HG03280 (cell line): ENCODE measurements at regions not wholly inside any gene's neighbourhood (a gene's known extent, or its start where the extent isn't known, plus 50 kb on each side); places are given as distances from the start of the nearest gene placed in this dataset.
A peak's percentile ranks its signal among the peaks of the same experiment; 100 is the strongest.

Source experiments
- ATAC-seq: cut with Tn5 transposase; IDR thresholded peaks from one replicate; pipeline ENCODE4 v1.9.1; 2021; ENCODE audit warnings: mild to moderate bottlenecking, moderate library complexity; ENCODE audit not compliant: unreplicated experiment

GRCh38 chr6:126526996-126527606 is 187.2 kb downstream of the CENPW start:
- ATAC-seq = no peak

GRCh38 chr6:126529637-126530362 is 189.9 kb downstream of the CENPW start:
- ATAC-seq = no peak

GRCh38 chr6:126530775-126531174 is 190.9 kb downstream of the CENPW start:
- ATAC-seq = no peak

DNA sequence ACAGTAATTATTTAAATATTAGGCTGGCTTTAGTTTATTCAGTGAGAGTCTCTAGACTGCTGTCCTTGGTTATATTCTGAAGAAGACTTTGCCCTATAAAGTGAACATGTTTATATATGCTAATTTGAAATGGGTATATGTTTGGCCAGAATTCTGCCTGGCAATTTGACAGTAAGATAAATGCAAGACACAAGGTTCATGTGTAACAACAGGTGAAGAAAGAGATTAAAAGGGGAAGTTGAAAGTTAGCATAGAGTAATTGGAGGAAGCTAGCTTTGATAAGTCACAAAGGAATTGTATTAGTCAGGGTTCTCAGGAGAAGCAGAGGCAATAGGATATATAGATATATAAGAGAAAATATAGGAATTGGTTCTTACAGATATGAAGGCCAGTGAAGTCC is 191.4 kb downstream of the CENPW start:
- no peak for ATAC-seq

GRCh38 chr6:126531840-126532239 is 191.9 kb downstream of the CENPW start:
- peak; percentile 42 for ATAC-seq

- no peak for ATAC-seq
Observed at GRCh38 chr6:126534401-126534800, 194.5 kb downstream of the CENPW start.

DNA sequence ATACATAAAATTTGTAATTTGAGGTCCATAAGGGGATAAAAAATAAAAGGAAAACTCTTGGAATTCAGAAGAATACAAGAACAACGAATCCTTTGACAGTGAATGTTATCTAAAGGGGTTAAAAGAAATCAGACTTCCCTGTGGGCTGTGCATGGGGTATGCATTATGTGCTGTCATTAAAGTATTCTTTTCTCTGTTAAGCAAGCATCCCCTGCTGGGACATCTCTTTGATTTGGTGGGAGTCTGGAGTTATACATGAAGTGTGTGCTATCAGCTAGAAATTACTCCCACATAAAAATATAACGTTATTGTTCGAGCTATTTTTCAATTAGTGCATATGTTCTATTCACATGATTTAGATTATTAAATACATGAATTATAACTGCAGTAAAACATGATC is 195.2 kb downstream of the CENPW start:
- ATAC-seq = no peak

- no peak for ATAC-seq
Observed at GRCh38 chr6:126535595-126535994, 195.7 kb downstream of the CENPW start.

- peak; percentile 50 for ATAC-seq
Observed at GRCh38 chr6:126537061-126537816, 197.3 kb downstream of the CENPW start.

- ATAC-seq = no peak
Observed at GRCh38 chr6:126539022-126539421, 199.1 kb downstream of the CENPW start.

- ATAC-seq = no peak
Observed at GRCh38 chr6:126540161-126540560, 200.2 kb downstream of the CENPW start.

DNA sequence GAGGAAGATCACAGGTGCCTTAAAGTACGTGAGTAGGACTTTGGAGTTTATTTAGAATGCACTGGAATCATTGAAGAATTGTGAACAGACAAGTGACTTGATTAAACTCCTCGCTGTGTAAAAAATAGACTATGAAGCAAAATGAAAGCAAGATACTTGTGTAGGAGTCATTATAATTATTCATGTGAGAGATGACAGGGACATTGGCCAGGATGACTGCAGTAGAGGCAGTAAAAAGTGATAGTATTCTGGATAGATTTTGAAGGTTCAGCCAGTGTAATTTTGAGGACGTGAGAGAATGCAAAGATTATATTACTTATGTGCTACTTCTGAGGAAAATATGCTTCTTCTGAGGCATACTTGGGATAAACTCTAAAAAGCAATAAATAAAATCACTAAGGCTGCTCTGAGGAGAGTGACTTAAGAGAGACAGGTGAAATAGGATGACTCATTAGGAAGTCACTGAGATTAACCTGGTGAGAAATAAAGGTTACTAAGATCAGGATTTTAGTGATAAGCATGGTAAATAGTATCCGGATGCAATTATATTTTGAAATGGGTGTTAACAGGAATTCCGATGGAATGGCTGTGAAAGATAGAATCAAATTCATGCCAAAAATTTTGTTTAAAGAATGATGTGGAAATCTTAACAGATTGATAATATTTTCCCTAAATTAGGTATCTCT is 202.0 kb downstream of the CENPW start:
- no peak for ATAC-seq

GRCh38 chr6:126546541-126547120 is 206.7 kb downstream of the CENPW start:
- no peak for ATAC-seq

DNA sequence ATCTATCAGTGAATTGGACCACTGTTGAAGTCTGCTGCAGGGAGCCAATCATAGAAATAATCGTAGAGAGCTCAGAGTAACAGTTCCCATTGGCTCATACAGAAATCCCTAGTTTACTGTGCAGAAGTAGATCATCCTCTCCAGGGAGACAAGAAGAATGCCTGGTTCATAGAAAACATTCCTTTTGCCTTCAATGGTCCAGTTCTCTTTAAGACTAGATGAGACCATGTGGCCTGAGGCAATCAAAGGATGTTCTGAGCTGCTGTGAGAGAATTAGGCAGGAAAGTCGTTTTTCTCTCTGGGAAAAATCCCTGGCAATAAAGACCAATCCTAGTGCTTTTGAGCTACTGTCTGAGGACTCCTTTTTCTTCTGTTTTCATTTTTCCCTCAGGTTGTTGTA is 208.4 kb downstream of the CENPW start:
- ATAC-seq = no peak

GRCh38 chr6:126550323-126550722 is 210.4 kb downstream of the CENPW start:
- no peak for ATAC-seq

GRCh38 chr6:126551832-126552231 is 211.9 kb downstream of the CENPW start:
- no peak for ATAC-seq

- no peak for ATAC-seq
Observed at GRCh38 chr6:126553854-126554253, 213.9 kb downstream of the CENPW start.

- ATAC-seq = no peak
Observed at GRCh38 chr6:126570507-126570906, 230.6 kb downstream of the CENPW start.

GRCh38 chr6:126574301-126574700 is 234.4 kb downstream of the CENPW start:
- no peak for ATAC-seq

DNA sequence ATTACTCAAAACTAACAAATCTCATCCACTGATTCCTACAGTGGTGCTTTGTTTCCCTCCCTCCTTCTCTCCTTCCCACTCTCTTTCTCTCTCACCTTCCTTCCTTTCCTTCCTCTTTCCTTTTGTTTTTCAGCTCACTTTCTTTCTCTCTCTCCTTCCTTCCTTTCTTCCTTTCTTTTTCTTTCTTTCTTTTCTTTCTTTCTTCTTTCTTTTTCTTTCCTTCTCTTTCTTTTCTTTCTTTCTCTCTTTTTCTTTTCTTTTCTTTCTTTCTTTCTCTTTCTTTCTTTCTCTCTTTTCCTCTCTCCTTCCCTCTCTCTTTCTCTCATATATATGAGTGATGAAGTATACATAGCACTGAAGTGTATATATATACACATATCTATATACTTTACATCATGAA is 241.4 kb downstream of the CENPW start:
- ATAC-seq = no peak
